ENCODE measurements at regions not wholly inside any gene's neighbourhood (a gene's known extent, or its start where the extent isn't known, plus 50 kb on each side); places are given as distances from the start of the nearest gene placed in this dataset.
A peak's percentile ranks its signal among the peaks of the same experiment; 100 is the strongest.

DNA sequence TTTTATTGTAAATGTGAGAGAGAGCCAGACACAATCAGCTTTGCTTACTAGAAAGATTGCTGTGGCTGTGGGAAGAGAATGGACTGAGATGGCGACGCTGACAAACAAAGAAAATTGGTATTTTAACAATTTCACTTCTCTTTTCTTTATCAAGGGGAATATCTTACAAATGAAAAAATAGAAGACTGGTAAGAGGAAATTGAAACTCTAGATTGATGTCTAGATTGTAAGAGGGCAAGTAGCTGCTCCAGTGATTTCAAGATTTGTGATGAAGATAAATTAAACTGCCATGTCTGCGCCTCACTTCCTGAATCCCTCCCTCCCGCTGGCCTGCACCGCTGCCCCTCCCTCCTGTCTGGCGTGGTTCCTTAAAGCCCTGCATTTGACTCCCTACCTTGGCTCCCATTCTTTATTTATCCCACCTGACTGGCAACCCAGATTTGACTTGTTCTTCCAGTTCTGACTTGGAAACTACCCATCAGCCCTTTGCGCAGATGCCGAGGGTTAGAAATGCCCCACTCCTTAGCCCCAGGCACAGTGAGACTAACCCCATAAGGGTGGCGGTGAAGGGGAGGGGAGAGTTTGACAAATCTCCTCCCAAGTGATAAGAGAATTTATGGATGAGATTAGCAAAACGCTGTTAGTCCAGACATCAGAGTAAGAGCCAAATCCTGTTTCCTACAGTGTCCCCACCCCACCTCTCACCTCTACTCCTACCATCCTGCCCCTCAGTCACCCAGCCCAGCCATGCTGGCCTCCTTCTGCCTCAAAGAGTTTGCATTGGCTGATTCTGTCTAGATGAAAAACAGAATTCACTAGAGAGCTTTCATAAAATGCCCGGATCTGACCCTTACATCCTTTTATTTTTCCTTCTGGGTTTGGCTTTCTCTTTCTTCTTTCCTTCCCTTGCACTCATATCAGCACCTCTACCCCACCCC is 125.3 kb upstream of the ATF7IP start:
- no peak for DNase-seq (ENCODE audit: low spot score)
- H3K9me3 ChIP-seq (ENCODE audit: control insufficient read depth in 4 of 4, low read length in 3 of 4) = peaks cover 0 to 9% (median 0%) of the 10 kb centered on the region in 4 donors
- H3K9ac ChIP-seq (ENCODE audit: low read depth in 1 of 2, low read length in 2 of 2) = no peak overlapping the region
- peak overlapping the region; percentile 20 to 38 for H3K27ac ChIP-seq (ENCODE audit: low read depth in 1 of 2, low read length in 2 of 2)
- 72% methylated on average over 11 of the region's 11 CpGs for WGBS
- peaks cover 2 to 21% (median 8%) of the 10 kb centered on the region in 4 donors for H3K4me1 ChIP-seq (ENCODE audit: control insufficient read depth in 4 of 4, insufficient read depth in 4 of 4, low read length in 3 of 4)
- no peak overlapping the region for H3K4me3 ChIP-seq (ENCODE audit: low read depth in 1 of 3, low read length in 3 of 3)
- H3K27me3 ChIP-seq (ENCODE audit: control insufficient read depth in 4 of 4, insufficient read depth in 4 of 4, low read length in 3 of 4) = no peaks in the 10 kb centered on the region
- TF ChIP-seq HNF4A (conservative IDR thresholded peaks at IDR 0.05) = no peak
- TF ChIP-seq, protein P1, sequence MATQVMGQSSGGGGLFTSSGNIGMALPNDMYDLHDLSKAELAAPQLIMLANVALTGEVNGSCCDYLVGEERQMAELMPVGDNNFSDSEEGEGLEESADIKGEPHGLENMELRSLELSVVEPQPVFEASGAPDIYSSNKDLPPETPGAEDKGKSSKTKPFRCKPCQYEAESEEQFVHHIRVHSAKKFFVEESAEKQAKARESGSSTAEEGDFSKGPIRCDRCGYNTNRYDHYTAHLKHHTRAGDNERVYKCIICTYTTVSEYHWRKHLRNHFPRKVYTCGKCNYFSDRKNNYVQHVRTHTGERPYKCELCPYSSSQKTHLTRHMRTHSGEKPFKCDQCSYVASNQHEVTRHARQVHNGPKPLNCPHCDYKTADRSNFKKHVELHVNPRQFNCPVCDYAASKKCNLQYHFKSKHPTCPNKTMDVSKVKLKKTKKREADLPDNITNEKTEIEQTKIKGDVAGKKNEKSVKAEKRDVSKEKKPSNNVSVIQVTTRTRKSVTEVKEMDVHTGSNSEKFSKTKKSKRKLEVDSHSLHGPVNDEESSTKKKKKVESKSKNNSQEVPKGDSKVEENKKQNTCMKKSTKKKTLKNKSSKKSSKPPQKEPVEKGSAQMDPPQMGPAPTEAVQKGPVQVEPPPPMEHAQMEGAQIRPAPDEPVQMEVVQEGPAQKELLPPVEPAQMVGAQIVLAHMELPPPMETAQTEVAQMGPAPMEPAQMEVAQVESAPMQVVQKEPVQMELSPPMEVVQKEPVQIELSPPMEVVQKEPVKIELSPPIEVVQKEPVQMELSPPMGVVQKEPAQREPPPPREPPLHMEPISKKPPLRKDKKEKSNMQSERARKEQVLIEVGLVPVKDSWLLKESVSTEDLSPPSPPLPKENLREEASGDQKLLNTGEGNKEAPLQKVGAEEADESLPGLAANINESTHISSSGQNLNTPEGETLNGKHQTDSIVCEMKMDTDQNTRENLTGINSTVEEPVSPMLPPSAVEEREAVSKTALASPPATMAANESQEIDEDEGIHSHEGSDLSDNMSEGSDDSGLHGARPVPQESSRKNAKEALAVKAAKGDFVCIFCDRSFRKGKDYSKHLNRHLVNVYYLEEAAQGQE (IDR thresholded peaks at IDR 0.05) = no peak
- no peak for TF ChIP-seq GABPA (IDR thresholded peaks at IDR 0.05 in 1 of 2, conservative IDR thresholded peaks at IDR 0.05 in 1 of 2)
- TF ChIP-seq CTCF (IDR thresholded peaks at IDR 0.05; ENCODE audit: low read depth, low read length, missing input control) = no peak
- no peak for TF ChIP-seq NR2F2 (IDR thresholded peaks at IDR 0.05)
- TF ChIP-seq, protein P2, sequence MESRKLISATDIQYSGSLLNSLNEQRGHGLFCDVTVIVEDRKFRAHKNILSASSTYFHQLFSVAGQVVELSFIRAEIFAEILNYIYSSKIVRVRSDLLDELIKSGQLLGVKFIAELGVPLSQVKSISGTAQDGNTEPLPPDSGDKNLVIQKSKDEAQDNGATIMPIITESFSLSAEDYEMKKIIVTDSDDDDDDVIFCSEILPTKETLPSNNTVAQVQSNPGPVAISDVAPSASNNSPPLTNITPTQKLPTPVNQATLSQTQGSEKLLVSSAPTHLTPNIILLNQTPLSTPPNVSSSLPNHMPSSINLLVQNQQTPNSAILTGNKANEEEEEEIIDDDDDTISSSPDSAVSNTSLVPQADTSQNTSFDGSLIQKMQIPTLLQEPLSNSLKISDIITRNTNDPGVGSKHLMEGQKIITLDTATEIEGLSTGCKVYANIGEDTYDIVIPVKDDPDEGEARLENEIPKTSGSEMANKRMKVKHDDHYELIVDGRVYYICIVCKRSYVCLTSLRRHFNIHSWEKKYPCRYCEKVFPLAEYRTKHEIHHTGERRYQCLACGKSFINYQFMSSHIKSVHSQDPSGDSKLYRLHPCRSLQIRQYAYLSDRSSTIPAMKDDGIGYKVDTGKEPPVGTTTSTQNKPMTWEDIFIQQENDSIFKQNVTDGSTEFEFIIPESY (IDR thresholded peaks at IDR 0.05) = no peak
- no peak for TF ChIP-seq FOXA1 (IDR thresholded peaks at IDR 0.05)
- no peak for TF ChIP-seq RXRA (IDR thresholded peaks at IDR 0.05)
- TF ChIP-seq ATF3 (IDR thresholded peaks at IDR 0.05) = no peak
- TF ChIP-seq RAD21 (IDR thresholded peaks at IDR 0.05) = no peak
- peaks cover 0 to 1% (median 0%) of the 10 kb centered on the region in 4 donors for H3K36me3 ChIP-seq (ENCODE audit: control insufficient read depth in 4 of 4, insufficient read depth in 3 of 4, low read depth in 1 of 4, low read length in 3 of 4)

GRCh38 chr12:14240873-14241220 is 124.6 kb upstream of the ATF7IP start:
- 72% methylated on average over 4 of the region's 4 CpGs for WGBS
- H3K9me3 ChIP-seq (ENCODE audit: control insufficient read depth in 4 of 4, low read length in 3 of 4) = peaks cover 0 to 9% (median 0%) of the 10 kb centered on the region in 4 donors
- DNase-seq (ENCODE audit: low spot score) = no peak
- H3K9ac ChIP-seq (ENCODE audit: low read depth in 1 of 2, low read length in 2 of 2) = no peak overlapping the region
- no peak overlapping the region for H3K4me3 ChIP-seq (ENCODE audit: low read depth in 1 of 3, low read length in 3 of 3)
- H3K36me3 ChIP-seq (ENCODE audit: control insufficient read depth in 4 of 4, insufficient read depth in 3 of 4, low read depth in 1 of 4, low read length in 3 of 4) = peaks cover 0 to 1% (median 0%) of the 10 kb centered on the region in 4 donors
- H3K27me3 ChIP-seq (ENCODE audit: control insufficient read depth in 4 of 4, insufficient read depth in 4 of 4, low read length in 3 of 4) = no peaks in the 10 kb centered on the region
- H3K4me1 ChIP-seq (ENCODE audit: control insufficient read depth in 4 of 4, insufficient read depth in 4 of 4, low read length in 3 of 4) = peaks cover 2 to 21% (median 9%) of the 10 kb centered on the region in 4 donors
- no peak overlapping the region for H3K27ac ChIP-seq (ENCODE audit: low read depth in 1 of 2, low read length in 2 of 2)
- TF ChIP-seq HNF4G (IDR thresholded peaks at IDR 0.05) (no peak), FOXA1 (IDR thresholded peaks at IDR 0.05) (no peak), RXRA (IDR thresholded peaks at IDR 0.05) (no peak), RAD21 (IDR thresholded peaks at IDR 0.05) (no peak), CTCF (IDR thresholded peaks at IDR 0.05; ENCODE audit: low read depth, low read length, missing input control) (no peak), MAX (IDR thresholded peaks at IDR 0.05) (no peak), EGR1 (IDR thresholded peaks at IDR 0.05; ENCODE audit: low read depth in 2 of 2) (no peak), SP1 (IDR thresholded peaks at IDR 0.05) (no peak), TAF1 (conservative IDR thresholded peaks at IDR 0.05) (no peak), ATF3 (IDR thresholded peaks at IDR 0.05) (no peak)
- TF ChIP-seq, protein P1 (IDR thresholded peaks at IDR 0.05) = no peak

All from liver (tissue), 8 donors.